H9 (cell line): ENCODE measurements at regions not wholly inside any gene's neighbourhood (a gene's known extent, or its start where the extent isn't known, plus 50 kb on each side); places are given as distances from the start of the nearest gene placed in this dataset.

Experiments used
- DNase-seq: peaks from one replicate; pipeline ENCODE4 v3.0.0-alpha.2; 2017
- H2AFZ ChIP-seq: one replicate; pipeline ENCODE4 v1.6.1; 2013; ENCODE audit warnings: mild to moderate bottlenecking, low read length, control low read depth, moderate library complexity
- H2AK5ac ChIP-seq: 2 replicates; pipeline ENCODE4 v1.6.1; 2013; ENCODE audit warnings: low read length, control low read depth, mixed read lengths; ENCODE audit not compliant: insufficient read length
- H2BK120ac ChIP-seq: one replicate; pipeline ENCODE4 v1.6.1; 2013; ENCODE audit warnings: low read depth, mild to moderate bottlenecking, low read length, control low read depth, inconsistent platforms; ENCODE audit not compliant: poor library complexity, severe bottlenecking
- H2BK12ac ChIP-seq: 2 replicates; pipeline ENCODE4 v1.6.1; 2013; ENCODE audit warnings: low read length, control low read depth, mixed read lengths, low read depth; ENCODE audit not compliant: insufficient read length
- H2BK15ac ChIP-seq: 2 replicates; pipeline ENCODE4 v1.6.1; 2013; ENCODE audit warnings: low read depth, low read length, control low read depth
- H2BK20ac ChIP-seq: one replicate; pipeline ENCODE4 v1.6.1; 2013; ENCODE audit warnings: low read depth, mild to moderate bottlenecking, low read length, control low read depth, inconsistent platforms; ENCODE audit not compliant: poor library complexity, severe bottlenecking
- H2BK5ac ChIP-seq: 2 replicates; pipeline ENCODE4 v1.6.1; 2013; ENCODE audit warnings: low read length, control low read depth, mixed read lengths; ENCODE audit not compliant: insufficient read length
- H3K14ac ChIP-seq: 2 replicates; pipeline ENCODE4 v1.6.1; 2013; ENCODE audit warnings: low read length, control low read depth; ENCODE audit not compliant: insufficient read depth
- H3K18ac ChIP-seq: 2 replicates; pipeline ENCODE4 v1.6.1; 2013; ENCODE audit warnings: low read depth, mild to moderate bottlenecking, mixed read lengths, low read length, control low read depth; ENCODE audit not compliant: insufficient read length
- H3K23ac ChIP-seq: 2 replicates; pipeline ENCODE4 v1.6.1; 2013; ENCODE audit warnings: low read length, control low read depth, mixed read lengths, low read depth; ENCODE audit not compliant: insufficient read length
- H3K23me2 ChIP-seq: 2 replicates; pipeline ENCODE4 v1.6.1; 2013; ENCODE audit warnings: low read depth, mild to moderate bottlenecking, mixed read lengths, low read length, control low read depth; ENCODE audit not compliant: insufficient read length, poor library complexity, severe bottlenecking
- H3K27ac ChIP-seq: 2 replicates; pipeline ENCODE4 v1.5.1; 2013; ENCODE audit warnings: low read length, control low read depth, mixed read lengths, low read depth; ENCODE audit not compliant: insufficient read length
- H3K27me3 ChIP-seq: 2 replicates; pipeline ENCODE4 v1.6.1; 2013; ENCODE audit warnings: low read length, control low read depth, inconsistent platforms; ENCODE audit not compliant: insufficient read depth
- H3K4ac ChIP-seq: 2 replicates; pipeline ENCODE4 v1.6.1; 2013; ENCODE audit warnings: low read depth, mild to moderate bottlenecking, control low read depth, inconsistent platforms, low read length, moderate library complexity
- H3K4me1 ChIP-seq: 2 replicates; pipeline ENCODE4 v1.6.1; 2013; ENCODE audit warnings: low read length, control low read depth, inconsistent platforms; ENCODE audit not compliant: insufficient read depth
- H3K4me2 ChIP-seq: 2 replicates; pipeline ENCODE4 v1.6.1; 2013; ENCODE audit warnings: low read length, control low read depth, mixed read lengths; ENCODE audit not compliant: insufficient read length, insufficient read depth
- H3K56ac ChIP-seq: 2 replicates; pipeline ENCODE4 v1.6.1; 2013; ENCODE audit warnings: low read depth, mild to moderate bottlenecking, mixed read lengths, low read length, control low read depth; ENCODE audit not compliant: insufficient read length
- H3K79me1 ChIP-seq: 2 replicates; pipeline ENCODE4 v1.6.1; 2013; ENCODE audit warnings: low read depth, mild to moderate bottlenecking, moderate library complexity, low read length, control low read depth, inconsistent platforms; ENCODE audit not compliant: insufficient read depth, poor library complexity, severe bottlenecking
- H3K79me2 ChIP-seq: 2 replicates; pipeline ENCODE4 v1.6.1; 2013; ENCODE audit warnings: low read length, control low read depth, inconsistent platforms; ENCODE audit not compliant: insufficient read depth
- H3K9ac ChIP-seq: 2 replicates; pipeline ENCODE4 v1.6.1; 2013; ENCODE audit warnings: low read length, control low read depth, mixed read lengths; ENCODE audit not compliant: insufficient read length; ENCODE audit errors: extremely low read depth
- H3K9me3 ChIP-seq: one replicate; pipeline ENCODE4 v1.6.1; 2013; ENCODE audit warnings: low read depth, low read length, inconsistent platforms; ENCODE audit not compliant: control insufficient read depth
- H3T11ph ChIP-seq: one replicate; pipeline ENCODE4 v1.6.1; 2013; ENCODE audit warnings: mild to moderate bottlenecking, low read length, control low read depth, inconsistent platforms
- H4K20me1 ChIP-seq: one replicate; pipeline ENCODE4 v1.6.1; 2013; ENCODE audit not compliant: control insufficient read depth, insufficient read length, insufficient read depth
- H4K5ac ChIP-seq: 2 replicates; pipeline ENCODE4 v1.6.1; 2013; ENCODE audit warnings: low read depth, mild to moderate bottlenecking, mixed read lengths, low read length, control low read depth; ENCODE audit not compliant: insufficient read length
- H4K8ac ChIP-seq: replicated peaks from 2 replicates; pipeline ENCODE4 v1.6.1; 2013; ENCODE audit warnings: low read length, control low read depth, mixed read lengths, low read depth; ENCODE audit not compliant: insufficient read length
- H4K91ac ChIP-seq: 2 replicates; pipeline ENCODE4 v1.6.1; 2013; ENCODE audit warnings: low read depth, mild to moderate bottlenecking, moderate library complexity, mixed read lengths, low read length, control low read depth; ENCODE audit not compliant: insufficient read length
- H3K27ac Mint-ChIP-seq, 3 experiments: 2 replicates in 2 of 3; 3 replicates in 1 of 3; pipeline ENCODE4 v1.8.0; 2020 to 2021; ENCODE audit warnings: mixed read lengths in 3 of 3, mild to moderate bottlenecking in 1 of 3, moderate library complexity in 1 of 3
- H3K27me3 Mint-ChIP-seq: 2 replicates; pipeline ENCODE4 v1.8.0; 2021; ENCODE audit warnings: low read depth, mild to moderate bottlenecking, moderate library complexity, mixed read lengths
- H3K36me3 Mint-ChIP-seq, 3 experiments: 2 replicates in 2 of 3; 3 replicates in 1 of 3; pipeline ENCODE4 v1.8.0; 2020 to 2021; ENCODE audit warnings: low read depth in 3 of 3, mixed read lengths in 3 of 3; ENCODE audit not compliant: insufficient read depth in 1 of 3
- H3K4me1 Mint-ChIP-seq, 2 experiments: 2 replicates each; pipeline ENCODE4 v1.8.0; 2020; ENCODE audit warnings: mixed read lengths in 2 of 2
- H3K4me3 Mint-ChIP-seq, 2 experiments: 2 replicates in 1 of 2; 3 replicates in 1 of 2; pipeline ENCODE4 v1.8.0; 2020 to 2021; ENCODE audit warnings: mild to moderate bottlenecking in 2 of 2, mixed read lengths in 2 of 2, moderate library complexity in 1 of 2
- H3K9me3 Mint-ChIP-seq, 2 experiments: 2 replicates in 1 of 2; 3 replicates in 1 of 2; pipeline ENCODE4 v1.8.0; 2020; ENCODE audit warnings: mild to moderate bottlenecking in 2 of 2, mixed read lengths in 2 of 2, moderate library complexity in 1 of 2
- WGBS: extraction: QIAGEN DNeasy Blood & Tissue Kit; methylation state at CpG from one replicate; pipeline ENCODE4 v1.1.7; 2013; ENCODE audit warnings: missing lambda C conversion rate, low lambda C conversion rate, mixed read lengths; ENCODE audit not compliant: insufficient read length; ENCODE audit errors: extremely low coverage; 5-methylcytosine and 5-hydroxymethylcytosine counted together
- TF ChIP-seq, protein P1 (sequence below): fragments of 200-600 bp; sonication (generic); conservative IDR thresholded peaks from 3 replicates; pipeline ENCODE4 v1.8.0; 2021; ENCODE audit warnings: antibody characterized with exemption, mild to moderate bottlenecking

DNA sequence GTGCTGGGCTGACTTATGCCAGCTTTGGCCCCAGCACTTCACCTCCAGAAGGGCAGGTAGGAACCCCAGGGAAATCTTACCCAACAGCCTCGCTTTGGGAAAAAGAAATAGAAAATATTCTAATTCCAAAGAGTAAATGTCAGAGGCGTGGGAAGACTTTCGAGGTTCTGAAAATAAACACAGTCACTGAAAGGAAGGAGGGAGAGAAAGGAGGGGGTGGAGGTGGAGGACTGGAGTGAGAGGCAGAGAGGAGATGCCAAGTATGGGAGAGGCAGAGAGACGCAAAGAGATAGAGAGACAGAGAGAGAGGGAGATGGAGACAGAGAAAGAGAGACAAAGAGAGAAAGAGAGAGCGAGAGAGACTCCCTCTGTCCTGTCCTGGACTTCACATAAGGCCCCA lies 395.0 kb downstream of the PTPRU start:
- H3K27me3 ChIP-seq: no peaks in the 10 kb centered on the region
- no CpG with 5 or more reads among the region's 5 CpGs for WGBS
- no peak overlapping the region for H4K91ac ChIP-seq
- H2AK5ac ChIP-seq: no peak overlapping the region
- no peak overlapping the region for H2BK15ac ChIP-seq
- H3K79me2 ChIP-seq: no peaks in the 10 kb centered on the region
- H3K27me3 Mint-ChIP-seq: no peaks in the 10 kb centered on the region; the same call in 1 of the 2 replicates
- no peaks in the 10 kb centered on the region for H3K9me3 ChIP-seq
- H3K23me2 ChIP-seq: no peaks in the 10 kb centered on the region
- no peak overlapping the region for H3K4ac ChIP-seq
- H3K9ac ChIP-seq: no peak overlapping the region
- H3K27ac ChIP-seq: no peak overlapping the region
- H3K36me3 Mint-ChIP-seq: no peaks in the 10 kb centered on the region
- no peak overlapping the region for H2BK120ac ChIP-seq
- no peak overlapping the region for H2BK5ac ChIP-seq
- no peak overlapping the region for H3K56ac ChIP-seq
- no peak overlapping the region for H3K14ac ChIP-seq
- H3T11ph ChIP-seq: no peak overlapping the region
- H3K4me3 Mint-ChIP-seq: no peak overlapping the region
- no peaks in the 10 kb centered on the region for H3K4me1 ChIP-seq
- H3K9me3 Mint-ChIP-seq: no peaks in the 10 kb centered on the region
- no peaks in the 10 kb centered on the region for H3K79me1 ChIP-seq
- no peak overlapping the region for H3K27ac Mint-ChIP-seq
- TF ChIP-seq, protein P1, sequence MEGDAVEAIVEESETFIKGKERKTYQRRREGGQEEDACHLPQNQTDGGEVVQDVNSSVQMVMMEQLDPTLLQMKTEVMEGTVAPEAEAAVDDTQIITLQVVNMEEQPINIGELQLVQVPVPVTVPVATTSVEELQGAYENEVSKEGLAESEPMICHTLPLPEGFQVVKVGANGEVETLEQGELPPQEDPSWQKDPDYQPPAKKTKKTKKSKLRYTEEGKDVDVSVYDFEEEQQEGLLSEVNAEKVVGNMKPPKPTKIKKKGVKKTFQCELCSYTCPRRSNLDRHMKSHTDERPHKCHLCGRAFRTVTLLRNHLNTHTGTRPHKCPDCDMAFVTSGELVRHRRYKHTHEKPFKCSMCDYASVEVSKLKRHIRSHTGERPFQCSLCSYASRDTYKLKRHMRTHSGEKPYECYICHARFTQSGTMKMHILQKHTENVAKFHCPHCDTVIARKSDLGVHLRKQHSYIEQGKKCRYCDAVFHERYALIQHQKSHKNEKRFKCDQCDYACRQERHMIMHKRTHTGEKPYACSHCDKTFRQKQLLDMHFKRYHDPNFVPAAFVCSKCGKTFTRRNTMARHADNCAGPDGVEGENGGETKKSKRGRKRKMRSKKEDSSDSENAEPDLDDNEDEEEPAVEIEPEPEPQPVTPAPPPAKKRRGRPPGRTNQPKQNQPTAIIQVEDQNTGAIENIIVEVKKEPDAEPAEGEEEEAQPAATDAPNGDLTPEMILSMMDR: no peak
- no peaks in the 10 kb centered on the region for H4K20me1 ChIP-seq
- no peak overlapping the region for H2BK12ac ChIP-seq
- H4K5ac ChIP-seq: no peak overlapping the region
- no peak overlapping the region for H3K23ac ChIP-seq
- no peak overlapping the region for H3K4me2 ChIP-seq
- H2BK20ac ChIP-seq: no peak overlapping the region
- no peak overlapping the region for H4K8ac ChIP-seq
- peaks cover 0 to 8% of the 10 kb centered on the region in 2 experiments; a peak in 2 of 4 replicates for H3K4me1 Mint-ChIP-seq
- no peak for DNase-seq
- H3K18ac ChIP-seq: no peak overlapping the region
- H2AFZ ChIP-seq: no peak overlapping the region
